ENCODE measurements at regions not wholly inside any gene's neighbourhood (a gene's known extent, or its start where the extent isn't known, plus 50 kb on each side); places are given as distances from the start of the nearest gene placed in this dataset.

DNA sequence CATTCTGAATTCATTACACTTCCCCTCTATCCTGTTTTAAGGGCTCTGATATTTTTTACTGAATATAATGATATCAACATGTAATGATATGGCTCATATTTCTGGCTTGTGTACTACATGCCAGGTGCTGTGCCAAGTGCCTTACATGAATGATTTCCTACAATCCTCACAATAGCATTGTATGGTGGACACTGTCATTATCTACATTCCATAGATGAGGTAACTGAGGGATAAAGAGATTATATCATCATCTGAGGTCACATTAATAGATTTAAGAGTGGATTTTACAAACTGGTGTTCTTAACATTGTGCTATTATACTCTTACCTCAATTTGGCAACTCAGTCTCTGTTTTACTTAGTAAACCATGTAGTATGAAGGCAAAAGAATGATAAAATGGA, 502.0 kb downstream of the LIG4 start:
- H3K27ac ChIP-seq, result peak overlapping the region; percentile 98
- TF ChIP-seq CTCF (conservative IDR thresholded peaks at IDR 0.05), result no peak

GRCh38 chr13:107712145-107712860, 503.0 kb downstream of the LIG4 start:
- no peak for TF ChIP-seq CTCF (conservative IDR thresholded peaks at IDR 0.05)

GRCh38 chr13:107690181-107690580, 525.2 kb downstream of the LIG4 start:
- no peak for TF ChIP-seq CTCF (conservative IDR thresholded peaks at IDR 0.05)
- no peak overlapping the region for H3K27ac ChIP-seq

More at GRCh38 chr13:107712145-107712860, 503.0 kb downstream of the LIG4 start:
- peak overlapping the region; percentile 98 for H3K27ac ChIP-seq

DNA sequence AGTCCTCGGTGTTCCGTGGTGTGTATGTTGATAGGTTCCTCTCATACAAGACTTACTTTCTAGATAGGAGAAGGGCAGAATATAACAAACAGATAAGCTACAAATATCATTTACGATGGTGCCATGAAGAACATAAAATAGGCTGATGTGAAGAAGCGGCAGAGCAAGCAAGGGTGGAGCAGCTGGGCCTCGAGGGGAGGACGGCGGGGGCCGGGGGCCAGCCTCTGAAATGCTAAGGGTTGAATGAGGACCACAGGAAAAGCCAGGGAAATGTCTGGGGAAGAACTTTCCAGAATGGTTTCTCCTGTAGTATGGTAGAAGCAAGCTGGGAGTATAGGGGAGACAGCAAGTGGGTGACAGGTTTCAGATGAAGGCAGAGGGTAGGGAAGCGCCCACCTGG, 529.5 kb downstream of the LIG4 start:
- no peak for TF ChIP-seq CTCF (conservative IDR thresholded peaks at IDR 0.05)
- H3K27ac ChIP-seq, result no peak overlapping the region

GRCh38 chr13:107681600-107681999, 533.7 kb downstream of the LIG4 start:
- no peak for TF ChIP-seq CTCF (conservative IDR thresholded peaks at IDR 0.05)
- H3K27ac ChIP-seq, result no peak overlapping the region

GRCh38 chr13:107680115-107680514, 535.2 kb downstream of the LIG4 start:
- TF ChIP-seq CTCF (conservative IDR thresholded peaks at IDR 0.05), result peak; percentile 42; the same call in 1 of the 2 replicates
- H3K27ac ChIP-seq, result no peak overlapping the region

- TF ChIP-seq CTCF (conservative IDR thresholded peaks at IDR 0.05), result peak; percentile 89
- H3K27ac ChIP-seq, result no peak overlapping the region
These were observed 537.2 kb downstream of the LIG4 start for GRCh38 chr13:107678075-107678689.

Data from VCaP (cell line).